Coronary artery (tissue), 2 donors: ENCODE measurements at regions not wholly inside any gene's neighbourhood (a gene's known extent, or its start where the extent isn't known, plus 50 kb on each side); places are given as distances from the start of the nearest gene placed in this dataset.

Source experiments
- DNase-seq: peaks from one replicate; pipeline ENCODE4 v3.0.0-alpha.2; 2017; ENCODE audit warnings: low spot score
- H3K27ac ChIP-seq, 2 donors: fragments of 200-600 bp; sonication (generic); one replicate each; pipeline ENCODE4 v1.5.1; 2016 to 2019
- H3K4me3 ChIP-seq: fragments of 200-600 bp; sonication (generic); 2 replicates; pipeline ENCODE4 v1.5.1; 2016; ENCODE audit warnings: mild to moderate bottlenecking, moderate library complexity
- CTCF ChIP-seq: fragments of 200-600 bp; sonication (generic); IDR thresholded peaks from one replicate; pipeline ENCODE4 v1.5.1; 2019; ENCODE audit warnings: antibody characterized with exemption

DNA sequence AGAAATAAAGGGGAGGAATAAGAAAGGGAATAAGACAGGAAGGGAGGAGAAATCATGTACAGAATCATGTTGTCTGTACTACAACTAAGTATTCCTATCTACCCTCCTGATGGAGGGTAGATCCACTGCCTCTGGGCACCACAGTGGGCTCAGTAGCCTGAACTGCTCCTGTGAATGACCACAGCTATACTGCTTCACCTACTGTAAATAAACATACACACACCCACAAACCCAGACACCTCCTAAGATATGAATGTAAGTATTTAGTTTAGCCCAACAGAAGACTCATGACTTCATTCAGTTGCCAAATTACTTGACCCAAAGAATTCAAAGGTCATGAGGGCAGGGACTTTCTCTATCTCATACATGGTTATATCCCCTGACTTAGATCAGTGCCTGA is 177.3 kb upstream of the C11orf58 start:
- H3K4me3 ChIP-seq: no peak overlapping the region
- no peak for TF ChIP-seq CTCF
- no peak overlapping the region for H3K27ac ChIP-seq
- no peak for DNase-seq

- no peak for DNase-seq
- TF ChIP-seq CTCF: no peak
- Histone ChIP-seq H3K27ac (no peak overlapping the region), H3K4me3 (no peak overlapping the region)
Measured at GRCh38 chr11:16558494-16558893, 180.0 kb upstream of the C11orf58 start.

- Histone ChIP-seq H3K27ac (no peak overlapping the region), H3K4me3 (no peak overlapping the region)
- TF ChIP-seq CTCF: no peak
- DNase-seq: no peak
Measured at GRCh38 chr11:16555956-16556355, 182.5 kb upstream of the C11orf58 start.

DNA sequence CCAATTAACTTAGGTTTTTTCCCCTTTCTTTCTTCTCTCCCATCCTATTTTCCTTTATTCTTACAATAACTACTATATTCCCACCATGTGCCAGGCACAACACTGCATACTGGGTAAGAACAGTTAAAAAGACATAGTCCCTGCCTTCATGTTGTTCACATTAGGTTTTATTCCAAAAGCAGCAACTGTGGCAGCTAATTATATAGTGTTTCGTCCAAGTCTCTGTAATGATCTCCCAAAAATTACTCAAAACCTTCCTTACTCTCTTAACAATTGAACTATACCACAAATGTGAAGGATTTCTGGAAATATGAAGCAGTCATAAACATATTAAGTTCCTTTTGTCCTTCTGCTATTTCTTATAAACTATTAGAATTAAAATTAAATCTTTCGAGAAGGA is 184.1 kb upstream of the C11orf58 start:
- no peak overlapping the region for H3K4me3 ChIP-seq
- no peak for TF ChIP-seq CTCF
- H3K27ac ChIP-seq: no peak overlapping the region
- no peak for DNase-seq

- no peak for TF ChIP-seq CTCF
- Histone ChIP-seq H3K4me3 (no peak overlapping the region), H3K27ac (no peak overlapping the region)
- DNase-seq: no peak
Measured at GRCh38 chr11:16547879-16548278, 190.6 kb upstream of the C11orf58 start.

GRCh38 chr11:16543642-16544041 is 187.3 kb upstream of the SOX6 start:
- TF ChIP-seq CTCF: no peak
- Histone ChIP-seq H3K4me3 (no peak overlapping the region), H3K27ac (no peak overlapping the region)
- DNase-seq: no peak

- Histone ChIP-seq H3K27ac (no peak overlapping the region), H3K4me3 (no peak overlapping the region)
- TF ChIP-seq CTCF: no peak
- no peak for DNase-seq
Measured at GRCh38 chr11:16542353-16542752, 186.0 kb upstream of the SOX6 start.
